ENCODE measurements at regions not wholly inside any gene's neighbourhood (a gene's known extent, or its start where the extent isn't known, plus 50 kb on each side); places are given as distances from the start of the nearest gene placed in this dataset.

- TF ChIP-seq CTCF (IDR thresholded peaks at IDR 0.05 in 2 of 3, conservative IDR thresholded peaks at IDR 0.05 in 1 of 3; ENCODE audit: borderline replicate concordance in 1 of 3, insufficient read depth in 1 of 3, low read depth in 2 of 3, low read length in 2 of 3): no peak
- no peak for TF ChIP-seq POLR2A (IDR thresholded peaks at IDR 0.05; ENCODE audit: borderline replicate concordance, extremely low read depth, insufficient read depth, insufficient read length)
- TF ChIP-seq EZH2phosphoT487 (IDR thresholded peaks at IDR 0.05; ENCODE audit: borderline replicate concordance): no peak
- no peak for TF ChIP-seq REST (IDR thresholded peaks at IDR 0.05; ENCODE audit: low read depth)
- no peak for TF ChIP-seq JUND (IDR thresholded peaks at IDR 0.05)
- no peak for TF ChIP-seq ZNF274 (IDR thresholded peaks at IDR 0.05; ENCODE audit: low read depth, low read length)
- no peak for TF ChIP-seq POLR2AphosphoS5 (IDR thresholded peaks at IDR 0.05; ENCODE audit: low read depth, low read length)
Measured at GRCh38 chr6:113060664-113061063, 713.5 kb downstream of the RFPL4B start.
